ENCODE measurements at regions not wholly inside any gene's neighbourhood (a gene's known extent, or its start where the extent isn't known, plus 50 kb on each side); places are given as distances from the start of the nearest gene placed in this dataset.

- Histone ChIP-seq H2AFZ (ENCODE audit: low read length) (no peak overlapping the region), H3K4me1 (ENCODE audit: insufficient read depth, low read length) (no peaks in the 10 kb centered on the region), H3K4me3 (ENCODE audit: low read length) (no peak overlapping the region), H3K4me2 (ENCODE audit: low read length) (no peak overlapping the region), H3K36me3 (ENCODE audit: low read depth, low read length) (no peaks in the 10 kb centered on the region), H3K27ac (ENCODE audit: low read length) (no peak overlapping the region), H3K9ac (ENCODE audit: low read length) (no peak overlapping the region), H3K27me3 (ENCODE audit: low read length) (no peaks in the 10 kb centered on the region), H3K9me2 (replicated peaks; ENCODE audit: low read length) (no peaks in the 10 kb centered on the region), H3K79me2 (ENCODE audit: low read length) (no peaks in the 10 kb centered on the region), H4K20me1 (ENCODE audit: low read length) (no peaks in the 10 kb centered on the region), H3F3A (ENCODE audit: low read length, unreplicated experiment) (no peaks in the 10 kb centered on the region), H3K9me3 (ENCODE audit: low read length) (no peaks in the 10 kb centered on the region)
- BruUV-seq (replicated peaks): no TSS peak
- intact Hi-C loops (cut with micrococcal nuclease): no loop called here
- ATAC-seq: no peak
- TF ChIP-seq EZH2phosphoT487 (IDR thresholded peaks at IDR 0.05; ENCODE audit: borderline replicate concordance, low read length): no peak
- TF ChIP-seq EZH2 (IDR thresholded peaks at IDR 0.05; ENCODE audit: low read length, unreplicated experiment): no peak
- TF ChIP-seq, protein P1, sequence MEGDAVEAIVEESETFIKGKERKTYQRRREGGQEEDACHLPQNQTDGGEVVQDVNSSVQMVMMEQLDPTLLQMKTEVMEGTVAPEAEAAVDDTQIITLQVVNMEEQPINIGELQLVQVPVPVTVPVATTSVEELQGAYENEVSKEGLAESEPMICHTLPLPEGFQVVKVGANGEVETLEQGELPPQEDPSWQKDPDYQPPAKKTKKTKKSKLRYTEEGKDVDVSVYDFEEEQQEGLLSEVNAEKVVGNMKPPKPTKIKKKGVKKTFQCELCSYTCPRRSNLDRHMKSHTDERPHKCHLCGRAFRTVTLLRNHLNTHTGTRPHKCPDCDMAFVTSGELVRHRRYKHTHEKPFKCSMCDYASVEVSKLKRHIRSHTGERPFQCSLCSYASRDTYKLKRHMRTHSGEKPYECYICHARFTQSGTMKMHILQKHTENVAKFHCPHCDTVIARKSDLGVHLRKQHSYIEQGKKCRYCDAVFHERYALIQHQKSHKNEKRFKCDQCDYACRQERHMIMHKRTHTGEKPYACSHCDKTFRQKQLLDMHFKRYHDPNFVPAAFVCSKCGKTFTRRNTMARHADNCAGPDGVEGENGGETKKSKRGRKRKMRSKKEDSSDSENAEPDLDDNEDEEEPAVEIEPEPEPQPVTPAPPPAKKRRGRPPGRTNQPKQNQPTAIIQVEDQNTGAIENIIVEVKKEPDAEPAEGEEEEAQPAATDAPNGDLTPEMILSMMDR (conservative IDR thresholded peaks at IDR 0.05; ENCODE audit: low read depth, low read length): no peak
- ChIA-PET CTCF (no interaction called here), POLR2A (ENCODE audit: unreplicated experiment) (no interaction called here)
- no peak for DNase-seq
Observed at GRCh38 chr16:35194681-35195080, 1735.3 kb downstream of the TP53TG3F start.

DNA sequence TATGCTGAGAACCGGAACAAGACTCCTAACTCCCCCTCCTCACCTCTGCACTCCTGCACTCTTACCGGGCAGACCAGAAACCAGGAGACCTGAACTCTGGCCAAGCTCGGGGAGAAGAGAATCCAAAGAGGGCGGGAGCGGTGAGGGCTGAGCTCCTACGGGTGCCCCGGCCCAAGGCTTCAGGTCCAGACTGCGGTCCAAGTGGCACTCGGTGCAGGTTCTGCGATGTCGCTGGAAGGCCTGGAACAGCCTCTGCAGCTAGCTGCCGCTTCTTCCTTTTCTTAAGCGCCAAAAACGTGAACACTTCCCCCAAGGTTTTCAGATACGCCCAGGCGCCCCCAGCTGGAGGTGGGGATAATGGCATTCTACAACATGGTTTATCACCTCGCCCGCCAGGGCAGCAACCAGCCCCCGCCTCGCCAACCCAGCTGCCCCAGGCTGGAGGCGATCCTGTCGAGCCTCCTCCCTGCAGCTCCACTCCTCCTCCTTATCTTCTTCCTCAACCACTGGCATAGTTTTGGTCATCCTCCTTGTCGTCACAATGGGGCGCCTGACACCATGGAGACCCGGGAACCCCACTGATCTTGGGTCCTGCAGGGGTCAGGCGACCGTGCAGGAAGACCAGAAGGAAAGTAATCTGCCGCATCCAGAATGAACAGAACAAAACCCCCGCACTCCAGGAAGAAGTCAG, 1735.9 kb downstream of the TP53TG3F start:
- H3K79me2 ChIP-seq (ENCODE audit: low read length): no peaks in the 10 kb centered on the region
- H3K4me1 ChIP-seq (ENCODE audit: insufficient read depth, low read length): no peaks in the 10 kb centered on the region
- ChIA-PET CTCF (no interaction called here), POLR2A (ENCODE audit: unreplicated experiment) (no interaction called here)
- H4K20me1 ChIP-seq (ENCODE audit: low read length): no peaks in the 10 kb centered on the region
- H3K27me3 ChIP-seq (ENCODE audit: low read length): no peaks in the 10 kb centered on the region
- no peaks in the 10 kb centered on the region for H3K9me2 ChIP-seq (replicated peaks; ENCODE audit: low read length)
- DNase-seq (no peak), ATAC-seq (no peak)
- no peak overlapping the region for H2AFZ ChIP-seq (ENCODE audit: low read length)
- no TSS peak for BruUV-seq (replicated peaks)
- H3K4me3 ChIP-seq (ENCODE audit: low read length): no peak overlapping the region
- H3K36me3 ChIP-seq (ENCODE audit: low read depth, low read length): no peaks in the 10 kb centered on the region
- intact Hi-C loops (cut with micrococcal nuclease): no loop called here
- H3K9ac ChIP-seq (ENCODE audit: low read length): no peak overlapping the region
- no peak overlapping the region for H3K27ac ChIP-seq (ENCODE audit: low read length)
- TF ChIP-seq EZH2phosphoT487 (IDR thresholded peaks at IDR 0.05; ENCODE audit: borderline replicate concordance, low read length): no peak
- TF ChIP-seq, protein P1 (conservative IDR thresholded peaks at IDR 0.05; ENCODE audit: low read depth, low read length): no peak
- no peak for TF ChIP-seq EZH2 (IDR thresholded peaks at IDR 0.05; ENCODE audit: low read length, unreplicated experiment)
- no peaks in the 10 kb centered on the region for H3F3A ChIP-seq (ENCODE audit: low read length, unreplicated experiment)
- no peaks in the 10 kb centered on the region for H3K9me3 ChIP-seq (ENCODE audit: low read length)
- H3K4me2 ChIP-seq (ENCODE audit: low read length): no peak overlapping the region

GRCh38 chr16:35195864-35196216, 1736.4 kb downstream of the TP53TG3F start:
- Histone ChIP-seq H3K4me2 (ENCODE audit: low read length) (no peak overlapping the region), H3F3A (ENCODE audit: low read length, unreplicated experiment) (no peaks in the 10 kb centered on the region), H2AFZ (ENCODE audit: low read length) (no peak overlapping the region), H3K9ac (ENCODE audit: low read length) (no peak overlapping the region), H3K36me3 (ENCODE audit: low read depth, low read length) (no peaks in the 10 kb centered on the region), H3K9me3 (ENCODE audit: low read length) (no peaks in the 10 kb centered on the region), H3K4me1 (ENCODE audit: insufficient read depth, low read length) (no peaks in the 10 kb centered on the region), H4K20me1 (ENCODE audit: low read length) (no peaks in the 10 kb centered on the region), H3K4me3 (ENCODE audit: low read length) (no peak overlapping the region), H3K9me2 (replicated peaks; ENCODE audit: low read length) (no peaks in the 10 kb centered on the region), H3K27me3 (ENCODE audit: low read length) (no peaks in the 10 kb centered on the region), H3K79me2 (ENCODE audit: low read length) (no peaks in the 10 kb centered on the region), H3K27ac (ENCODE audit: low read length) (no peak overlapping the region)
- TF ChIP-seq EZH2 (IDR thresholded peaks at IDR 0.05; ENCODE audit: low read length, unreplicated experiment) (no peak), EZH2phosphoT487 (IDR thresholded peaks at IDR 0.05; ENCODE audit: borderline replicate concordance, low read length) (no peak)
- TF ChIP-seq, protein P1 (conservative IDR thresholded peaks at IDR 0.05; ENCODE audit: low read depth, low read length): no peak
- ChIA-PET POLR2A (ENCODE audit: unreplicated experiment) (no interaction called here), CTCF (no interaction called here)
- no TSS peak for BruUV-seq (replicated peaks)
- DNase-seq (no peak), ATAC-seq (no peak)
- intact Hi-C loops (cut with micrococcal nuclease): no loop called here

Measured in PC-3 (cell line).